MM.1S (cell line): ENCODE measurements at regions not wholly inside any gene's neighbourhood (a gene's known extent, or its start where the extent isn't known, plus 50 kb on each side); places are given as distances from the start of the nearest gene placed in this dataset.

Experiments
- DNase-seq: peaks from one replicate; pipeline ENCODE4 v3.0.0-alpha.2; 2015
- H2AFZ ChIP-seq: fragments of 300-600 bp; sonication (generic); 2 replicates; pipeline ENCODE4 v1.6.0; 2016; ENCODE audit warnings: antibody characterized with exemption, low read length
- H3F3A ChIP-seq: fragments of 300-600 bp; sonication (generic); 2 replicates; pipeline ENCODE4 v1.6.1; 2016; ENCODE audit warnings: mild to moderate bottlenecking, antibody characterized with exemption, low read length, moderate library complexity, mixed read lengths; ENCODE audit not compliant: insufficient read depth
- H3K27ac ChIP-seq: fragments of 300-600 bp; sonication (generic); 2 replicates; pipeline ENCODE4 v1.5.1; 2016; ENCODE audit warnings: mild to moderate bottlenecking, low read length
- H3K27me3 ChIP-seq: fragments of 300-600 bp; sonication (generic); replicated peaks from 2 replicates; pipeline ENCODE4 v1.6.0; 2016; ENCODE audit warnings: low read length; ENCODE audit not compliant: insufficient read depth
- H3K36me3 ChIP-seq: fragments of 300-600 bp; sonication (generic); replicated peaks from 2 replicates; pipeline ENCODE4 v1.6.1; 2016; ENCODE audit warnings: mild to moderate bottlenecking, low read length, mixed read lengths; ENCODE audit not compliant: insufficient read depth
- H3K4me1 ChIP-seq: fragments of 300-600 bp; sonication (generic); 2 replicates; pipeline ENCODE4 v1.6.1; 2016; ENCODE audit warnings: low read length, mixed read lengths
- H3K4me2 ChIP-seq: fragments of 300-600 bp; sonication (generic); 2 replicates; pipeline ENCODE4 v1.6.0; 2016; ENCODE audit warnings: low read depth, low read length
- H3K4me3 ChIP-seq: fragments of 300-600 bp; sonication (generic); 2 replicates; pipeline ENCODE4 v1.5.1; 2016; ENCODE audit warnings: low read length, mixed read lengths
- H3K79me2 ChIP-seq: fragments of 300-600 bp; sonication (generic); 2 replicates; pipeline ENCODE4 v1.6.1; 2016; ENCODE audit warnings: mixed run types, low read length, mixed read lengths
- H3K9ac ChIP-seq: fragments of 300-600 bp; sonication (generic); 2 replicates; pipeline ENCODE4 v1.6.1; 2016; ENCODE audit warnings: low read length, mixed read lengths
- H3K9me2 ChIP-seq: fragments of 300-600 bp; sonication (generic); replicated peaks from 2 replicates; pipeline ENCODE4 v1.6.1; 2016; ENCODE audit warnings: mild to moderate bottlenecking, low read length, mixed read lengths; ENCODE audit not compliant: insufficient read depth
- H3K9me3 ChIP-seq: fragments of 300-600 bp; sonication (generic); replicated peaks from 2 replicates; pipeline ENCODE4 v1.6.1; 2016; ENCODE audit warnings: mild to moderate bottlenecking, low read length, mixed read lengths; ENCODE audit not compliant: insufficient read depth
- H4K20me1 ChIP-seq: fragments of 300-600 bp; sonication (generic); 2 replicates; pipeline ENCODE4 v1.6.1; 2016; ENCODE audit warnings: mild to moderate bottlenecking, low read length, moderate library complexity, mixed read lengths; ENCODE audit not compliant: insufficient read depth
- EZH2 ChIP-seq: fragments of 300-600 bp; sonication (generic); optimal IDR thresholded peaks from 2 replicates; pipeline ENCODE3; 2017; ENCODE audit warnings: low read depth, mild to moderate bottlenecking, antibody characterized with exemption, low read length, mixed read lengths
- EZH2phosphoT487 ChIP-seq: fragments of 300-600 bp; sonication (generic); IDR thresholded peaks from 2 replicates; pipeline ENCODE4 v1.6.1; 2018; ENCODE audit warnings: antibody characterized with exemption, low read length
- TF ChIP-seq, protein P1 (sequence below): fragments of 300-600 bp; sonication (generic); IDR thresholded peaks from 2 replicates; pipeline ENCODE4 v1.5.1; 2016; ENCODE audit warnings: antibody characterized with exemption, low read length, mixed read lengths

DNA sequence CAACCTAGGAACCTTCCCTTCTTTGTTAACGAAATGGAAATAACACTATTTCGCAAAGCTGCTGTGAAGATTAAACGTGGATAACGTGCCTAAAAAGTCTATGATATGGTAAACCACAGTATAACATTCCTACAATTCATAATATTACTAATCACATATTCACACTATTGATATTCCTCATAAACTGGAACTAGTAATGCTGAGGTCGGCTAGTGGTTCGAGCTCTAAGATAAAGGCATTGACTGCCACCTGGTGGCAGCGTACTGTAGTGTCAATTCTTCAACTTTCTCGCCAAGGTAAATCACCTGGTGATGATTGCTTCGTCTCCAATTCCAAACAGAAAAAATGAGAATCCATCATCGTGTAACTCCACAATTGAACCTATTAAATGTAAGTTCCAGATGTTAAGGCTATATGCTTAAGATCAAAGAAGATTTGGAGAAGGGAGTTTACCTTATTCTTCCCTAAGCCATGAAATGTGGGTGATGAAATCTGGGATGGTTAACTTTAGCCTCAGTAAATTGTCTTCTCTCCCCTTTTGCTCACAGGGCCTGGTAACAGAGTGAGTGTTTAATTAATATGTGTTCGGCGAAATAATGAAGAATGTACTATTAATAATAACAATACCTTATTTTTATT lies 197.5 kb upstream of the TMEM132C start:
- TF ChIP-seq, protein P1, sequence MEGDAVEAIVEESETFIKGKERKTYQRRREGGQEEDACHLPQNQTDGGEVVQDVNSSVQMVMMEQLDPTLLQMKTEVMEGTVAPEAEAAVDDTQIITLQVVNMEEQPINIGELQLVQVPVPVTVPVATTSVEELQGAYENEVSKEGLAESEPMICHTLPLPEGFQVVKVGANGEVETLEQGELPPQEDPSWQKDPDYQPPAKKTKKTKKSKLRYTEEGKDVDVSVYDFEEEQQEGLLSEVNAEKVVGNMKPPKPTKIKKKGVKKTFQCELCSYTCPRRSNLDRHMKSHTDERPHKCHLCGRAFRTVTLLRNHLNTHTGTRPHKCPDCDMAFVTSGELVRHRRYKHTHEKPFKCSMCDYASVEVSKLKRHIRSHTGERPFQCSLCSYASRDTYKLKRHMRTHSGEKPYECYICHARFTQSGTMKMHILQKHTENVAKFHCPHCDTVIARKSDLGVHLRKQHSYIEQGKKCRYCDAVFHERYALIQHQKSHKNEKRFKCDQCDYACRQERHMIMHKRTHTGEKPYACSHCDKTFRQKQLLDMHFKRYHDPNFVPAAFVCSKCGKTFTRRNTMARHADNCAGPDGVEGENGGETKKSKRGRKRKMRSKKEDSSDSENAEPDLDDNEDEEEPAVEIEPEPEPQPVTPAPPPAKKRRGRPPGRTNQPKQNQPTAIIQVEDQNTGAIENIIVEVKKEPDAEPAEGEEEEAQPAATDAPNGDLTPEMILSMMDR = peak; percentile 58
- TF ChIP-seq EZH2phosphoT487 = no peak
- no peaks in the 10 kb centered on the region for H3K9me3 ChIP-seq
- H3K27ac ChIP-seq = no peak overlapping the region
- H3K27me3 ChIP-seq = no peaks in the 10 kb centered on the region
- H3K4me2 ChIP-seq = no peak overlapping the region
- H4K20me1 ChIP-seq = no peaks in the 10 kb centered on the region
- no peaks in the 10 kb centered on the region for H3K36me3 ChIP-seq
- H3K4me3 ChIP-seq = no peak overlapping the region
- H3K79me2 ChIP-seq = no peaks in the 10 kb centered on the region
- DNase-seq = peak; percentile 39
- no peak overlapping the region for H2AFZ ChIP-seq
- no peak overlapping the region for H3K9ac ChIP-seq
- H3K4me1 ChIP-seq = no peaks in the 10 kb centered on the region
- no peaks in the 10 kb centered on the region for H3F3A ChIP-seq
- no peaks in the 10 kb centered on the region for H3K9me2 ChIP-seq

DNA sequence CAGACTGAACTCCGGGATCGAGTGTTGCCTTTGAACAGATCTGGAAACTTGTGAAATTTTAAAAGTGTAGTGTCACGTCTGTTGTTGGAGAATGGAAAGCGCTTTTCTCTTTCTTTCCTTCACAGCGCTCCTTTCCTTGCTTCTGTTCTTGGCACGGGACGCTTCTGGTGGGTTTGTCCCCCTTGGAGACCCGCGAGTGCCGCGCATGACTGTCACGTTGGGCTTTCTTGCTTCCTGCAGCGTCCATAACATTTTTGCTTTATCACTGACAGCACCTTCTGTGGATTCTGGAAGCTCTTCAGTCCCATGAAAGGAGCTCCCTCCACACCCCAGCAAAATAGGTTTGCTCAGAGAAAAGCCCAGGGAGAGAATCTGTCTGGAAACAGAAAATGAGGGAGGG lies 193.0 kb upstream of the TMEM132C start:
- Histone ChIP-seq H4K20me1 (no peaks in the 10 kb centered on the region), H3K9me3 (no peaks in the 10 kb centered on the region), H3K79me2 (no peaks in the 10 kb centered on the region), H3K4me3 (no peak overlapping the region), H3K27ac (no peak overlapping the region), H3K4me1 (no peaks in the 10 kb centered on the region), H3F3A (no peaks in the 10 kb centered on the region), H3K4me2 (no peak overlapping the region), H3K36me3 (no peaks in the 10 kb centered on the region), H3K27me3 (no peaks in the 10 kb centered on the region), H3K9me2 (no peaks in the 10 kb centered on the region), H3K9ac (no peak overlapping the region), H2AFZ (no peak overlapping the region)
- DNase-seq = no peak
- TF ChIP-seq EZH2phosphoT487 (no peak), EZH2 (no peak)
- TF ChIP-seq, protein P1 = no peak

DNA sequence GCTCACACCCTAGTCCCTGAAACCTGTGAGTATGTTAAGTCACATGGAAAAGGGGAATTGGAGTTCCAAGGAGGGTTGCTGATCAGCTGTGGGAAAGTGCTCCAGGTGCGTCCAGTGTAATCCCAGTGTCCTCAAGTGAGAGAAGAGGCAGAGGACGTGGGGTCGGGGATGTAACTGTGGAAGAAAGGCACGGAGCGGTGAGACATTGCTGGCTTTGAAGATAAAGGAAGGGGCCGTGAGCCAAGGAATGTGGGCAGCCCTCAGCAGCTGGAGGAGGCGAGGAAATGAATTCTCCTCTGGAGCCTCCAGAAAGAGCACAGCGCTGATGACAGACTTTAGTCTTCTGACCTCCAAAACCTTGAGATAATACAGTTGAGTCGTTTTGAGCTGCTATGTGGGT lies 191.6 kb upstream of the TMEM132C start:
- no peaks in the 10 kb centered on the region for H3F3A ChIP-seq
- no peak for DNase-seq
- H4K20me1 ChIP-seq = no peaks in the 10 kb centered on the region
- H3K4me3 ChIP-seq = no peak overlapping the region
- no peaks in the 10 kb centered on the region for H3K9me3 ChIP-seq
- no peaks in the 10 kb centered on the region for H3K36me3 ChIP-seq
- H3K4me1 ChIP-seq = no peaks in the 10 kb centered on the region
- H3K9me2 ChIP-seq = no peaks in the 10 kb centered on the region
- H3K27ac ChIP-seq = no peak overlapping the region
- no peak overlapping the region for H2AFZ ChIP-seq
- TF ChIP-seq, protein P1 = no peak
- TF ChIP-seq EZH2 (no peak), EZH2phosphoT487 (no peak)
- no peak overlapping the region for H3K9ac ChIP-seq
- no peak overlapping the region for H3K4me2 ChIP-seq
- no peaks in the 10 kb centered on the region for H3K79me2 ChIP-seq
- H3K27me3 ChIP-seq = no peaks in the 10 kb centered on the region
